Liver (tissue), 8 donors: ENCODE measurements at regions not wholly inside any gene's neighbourhood (a gene's known extent, or its start where the extent isn't known, plus 50 kb on each side); places are given as distances from the start of the nearest gene placed in this dataset.

ENCODE experiments used
- DNase-seq: peaks from one replicate; pipeline ENCODE4 v3.0.0-alpha.2; 2017; ENCODE audit warnings: low spot score
- H3K27ac ChIP-seq, 2 donors: one replicate each; pipeline ENCODE4 v1.7.0; 2013; ENCODE audit warnings: inconsistent platforms in 2 of 2, low read length in 2 of 2, control low read depth in 1 of 2, low read depth in 1 of 2, mild to moderate bottlenecking in 1 of 2
- H3K27me3 ChIP-seq, 4 donors: one replicate each; pipeline versions ENCODE4 v1.6.1 to v1.7.0; 2013; ENCODE audit warnings: low read length in 3 of 4, inconsistent platforms in 1 of 4, mild to moderate bottlenecking in 1 of 4, moderate library complexity in 1 of 4; ENCODE audit not compliant: control insufficient read depth in 4 of 4, insufficient read depth in 4 of 4
- H3K36me3 ChIP-seq, 4 donors: one replicate each; pipeline versions ENCODE4 v1.6.1 to v1.7.0; 2013; ENCODE audit warnings: low read length in 3 of 4, mild to moderate bottlenecking in 3 of 4, low read depth in 1 of 4, moderate library complexity in 1 of 4; ENCODE audit not compliant: control insufficient read depth in 4 of 4, insufficient read depth in 3 of 4
- H3K4me1 ChIP-seq, 4 donors: one replicate each; pipeline versions ENCODE4 v1.6.1 to v1.7.0; 2013; ENCODE audit warnings: low read length in 3 of 4, mild to moderate bottlenecking in 3 of 4, moderate library complexity in 1 of 4; ENCODE audit not compliant: control insufficient read depth in 4 of 4, insufficient read depth in 4 of 4
- H3K4me3 ChIP-seq, 3 donors: one replicate each; pipeline versions ENCODE4 v1.6.1 to v1.7.0; 2013; ENCODE audit warnings: low read length in 3 of 3, control low read depth in 1 of 3, low read depth in 1 of 3, mild to moderate bottlenecking in 1 of 3
- H3K9ac ChIP-seq, 2 donors: one replicate each; pipeline ENCODE4 v1.7.0; 2013; ENCODE audit warnings: low read length in 2 of 2, mild to moderate bottlenecking in 2 of 2, moderate library complexity in 2 of 2, control low read depth in 1 of 2, low read depth in 1 of 2
- H3K9me3 ChIP-seq, 4 donors: one replicate each; pipeline versions ENCODE4 v1.6.1 to v1.7.0; 2013; ENCODE audit warnings: low read length in 3 of 4; ENCODE audit not compliant: control insufficient read depth in 4 of 4
- ATF3 ChIP-seq: IDR thresholded peaks from 2 replicates; pipeline ENCODE4 v1.6.1; 2016; ENCODE audit warnings: antibody characterized with exemption
- CTCF ChIP-seq: fragments of 150-350 bp; IDR thresholded peaks from 2 replicates; pipeline ENCODE4 v1.5.1; 2017; ENCODE audit warnings: improper control_type of control experiment, low read depth, low read length; ENCODE audit not compliant: missing input control
- FOXA1 ChIP-seq: IDR thresholded peaks from 2 replicates; pipeline ENCODE4 v1.6.1; 2016; ENCODE audit warnings: antibody characterized with exemption
- FOXA2 ChIP-seq: IDR thresholded peaks from 2 replicates; pipeline ENCODE4 v1.6.1; 2016; ENCODE audit warnings: antibody characterized with exemption
- GABPA ChIP-seq, 2 donors: IDR thresholded peaks in 1 of 2; conservative IDR thresholded peaks in 1 of 2; 2 replicates each; pipeline ENCODE4 v1.6.1; 2016; ENCODE audit warnings: antibody characterized with exemption in 2 of 2, mild to moderate bottlenecking in 1 of 2, moderate library complexity in 1 of 2
- JUND ChIP-seq, 2 donors: IDR thresholded peaks; 2 replicates each; pipeline ENCODE4 v1.6.1; 2016; ENCODE audit warnings: antibody characterized with exemption in 2 of 2
- MAX ChIP-seq: IDR thresholded peaks from 2 replicates; pipeline ENCODE4 v1.6.1; 2016; ENCODE audit warnings: antibody characterized with exemption
- NR2F2 ChIP-seq: IDR thresholded peaks from 2 replicates; pipeline ENCODE4 v1.6.1; 2016; ENCODE audit warnings: antibody characterized with exemption
- REST ChIP-seq: IDR thresholded peaks from 2 replicates; pipeline ENCODE4 v1.6.1; 2016; ENCODE audit warnings: antibody characterized with exemption, mild to moderate bottlenecking
- SP1 ChIP-seq: IDR thresholded peaks from 2 replicates; pipeline ENCODE4 v1.6.1; 2018; ENCODE audit warnings: antibody characterized with exemption, mild to moderate bottlenecking
- TAF1 ChIP-seq: conservative IDR thresholded peaks from 2 replicates; pipeline ENCODE4 v1.6.1; 2016; ENCODE audit warnings: antibody characterized with exemption, mild to moderate bottlenecking
- YY1 ChIP-seq: IDR thresholded peaks from 2 replicates; pipeline ENCODE4 v1.6.1; 2016; ENCODE audit warnings: antibody characterized with exemption, mild to moderate bottlenecking
- ZBTB33 ChIP-seq: IDR thresholded peaks from 2 replicates; pipeline ENCODE4 v1.6.1; 2016; ENCODE audit warnings: antibody characterized with exemption
- WGBS: extraction: QIAGEN DNeasy Blood & Tissue Kit; methylation state at CpG from one replicate; pipeline ENCODE4 v1.1.7; 2013; 5-methylcytosine and 5-hydroxymethylcytosine counted together
- donor health status: healthy.
- donor health status: healthy.
- donor health status: healthy.
- donor health status: healthy.
- donor health status: healthy.

GRCh38 chr11:8777907-8778767 is 95.5 kb downstream of the RPL27A start:
- H3K4me1 ChIP-seq: no peaks in the 10 kb centered on the region

GRCh38 chr11:8779107-8779506 is 96.5 kb downstream of the RPL27A start:
- Histone ChIP-seq H3K9ac (no peak overlapping the region), H3K4me3 (no peak overlapping the region), H3K27ac (no peak overlapping the region), H3K27me3 (no peaks in the 10 kb centered on the region), H3K36me3 (peaks cover 0 to 15% (median 5%) of the 10 kb centered on the region in 4 donors), H3K9me3 (no peaks in the 10 kb centered on the region), H3K4me1 (no peaks in the 10 kb centered on the region)
- 63% methylated on average over 4 of the region's 4 CpGs for WGBS
- no peak for TF ChIP-seq GABPA (IDR thresholded peaks at IDR 0.05 in 1 of 2, conservative IDR thresholded peaks at IDR 0.05 in 1 of 2)
- TF ChIP-seq FOXA1: no peak
- TF ChIP-seq CTCF: no peak
- TF ChIP-seq YY1: no peak
- no peak for TF ChIP-seq NR2F2
- DNase-seq: no peak

More at GRCh38 chr11:8777907-8778767, 95.5 kb downstream of the RPL27A start:
- Histone ChIP-seq H3K27ac (no peak overlapping the region), H3K4me3 (no peak overlapping the region), H3K36me3 (peaks cover 0 to 19% (median 5%) of the 10 kb centered on the region in 4 donors), H3K27me3 (no peaks in the 10 kb centered on the region), H3K9ac (no peak overlapping the region), H3K9me3 (no peaks in the 10 kb centered on the region)
- WGBS: 74% methylated on average over 8 of the region's 8 CpGs
- no peak for TF ChIP-seq FOXA1
- no peak for TF ChIP-seq REST
- DNase-seq: no peak

- TF ChIP-seq FOXA1: no peak
- TF ChIP-seq ZBTB33: no peak
- no peak for TF ChIP-seq SP1
- TF ChIP-seq YY1: no peak
- TF ChIP-seq JUND (IDR thresholded peaks at IDR 0.05): no peak
- no peak for TF ChIP-seq GABPA (IDR thresholded peaks at IDR 0.05 in 1 of 2, conservative IDR thresholded peaks at IDR 0.05 in 1 of 2)
- TF ChIP-seq MAX: no peak
- TF ChIP-seq NR2F2: no peak
- no peak for TF ChIP-seq ATF3
- TF ChIP-seq FOXA2: no peak
- no peak for TF ChIP-seq TAF1
- no peak overlapping the region for H3K9ac ChIP-seq
- no peaks in the 10 kb centered on the region for H3K4me1 ChIP-seq
- no peak for DNase-seq
- no peak overlapping the region for H3K27ac ChIP-seq
- WGBS: 95% methylated on average over 10 of the region's 10 CpGs
- no peaks in the 10 kb centered on the region for H3K9me3 ChIP-seq
- peaks cover 0 to 12% (median 5%) of the 10 kb centered on the region in 4 donors for H3K36me3 ChIP-seq
- no peak overlapping the region for H3K4me3 ChIP-seq
- no peaks in the 10 kb centered on the region for H3K27me3 ChIP-seq
Measured at GRCh38 chr11:8779732-8780131, 97.1 kb downstream of the RPL27A start.
